ENCODE measurements at regions not wholly inside any gene's neighbourhood (a gene's known extent, or its start where the extent isn't known, plus 50 kb on each side); places are given as distances from the start of the nearest gene placed in this dataset.

DNA sequence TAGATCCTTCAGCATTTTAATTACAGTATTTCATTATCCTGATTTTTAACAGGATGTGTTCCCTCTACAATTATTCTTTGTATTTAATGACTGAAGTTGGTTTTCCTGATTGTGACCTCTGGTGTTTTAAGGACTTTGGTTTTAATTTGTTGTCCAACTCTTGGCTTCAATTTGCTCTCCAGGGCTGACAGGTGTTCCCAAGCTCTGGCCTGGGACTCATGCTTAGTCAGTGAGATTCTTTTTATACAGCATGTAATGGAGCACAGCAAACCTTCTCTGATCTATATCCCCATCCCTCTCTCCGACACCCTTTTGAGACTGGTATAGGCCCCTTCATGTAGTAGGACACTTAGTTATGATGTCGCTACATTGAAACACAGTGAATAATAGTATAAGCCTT lies 896.3 kb downstream of the TSN start:
- no peak overlapping the region for H3K27ac ChIP-seq
- H3K4me1 ChIP-seq (ENCODE audit: insufficient read depth), result no peaks in the 10 kb centered on the region
- no peaks in the 10 kb centered on the region for H3K36me3 ChIP-seq
- no peak for TF ChIP-seq CTCF (IDR thresholded peaks at IDR 0.05)
- no peak for TF ChIP-seq POLR2A (IDR thresholded peaks at IDR 0.05)
- no peak for TF ChIP-seq EP300 (IDR thresholded peaks at IDR 0.05)
- intact Hi-C loops (cut with DNase I), result no loop called here
- H3K9me3 ChIP-seq, result no peaks in the 10 kb centered on the region
- 92 to 98% (median 96%) methylated on average over 2 of the region's 2 CpGs for WGBS, 3 donors
- H3K27me3 ChIP-seq, result no peaks in the 10 kb centered on the region
- H3K4me3 ChIP-seq, result no peak overlapping the region
- no peak for DNase-seq

DNA sequence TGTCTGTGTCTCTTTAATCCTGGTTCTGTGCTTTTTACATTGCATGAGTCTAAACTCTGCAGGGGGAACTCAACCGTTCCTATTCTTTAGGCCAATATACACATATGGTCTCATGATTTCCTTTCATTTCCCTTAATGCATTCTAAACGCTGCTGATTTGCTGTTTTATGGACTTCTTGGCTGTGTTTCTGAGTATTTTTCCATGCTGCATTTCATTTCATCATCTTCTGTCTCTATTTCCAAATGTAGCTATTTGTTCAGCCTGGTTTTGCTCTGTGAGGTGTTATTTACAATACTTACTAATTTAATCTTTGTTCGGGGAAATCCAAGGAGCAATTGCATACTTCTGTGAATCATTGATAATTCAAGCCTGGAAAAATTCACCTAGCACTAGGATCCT lies 897.2 kb downstream of the TSN start:
- DNase-seq, result no peak
- no peaks in the 10 kb centered on the region for H3K27me3 ChIP-seq
- no peak for TF ChIP-seq POLR2A (IDR thresholded peaks at IDR 0.05)
- TF ChIP-seq EP300 (IDR thresholded peaks at IDR 0.05), result no peak
- no peak for TF ChIP-seq CTCF (IDR thresholded peaks at IDR 0.05)

DNA sequence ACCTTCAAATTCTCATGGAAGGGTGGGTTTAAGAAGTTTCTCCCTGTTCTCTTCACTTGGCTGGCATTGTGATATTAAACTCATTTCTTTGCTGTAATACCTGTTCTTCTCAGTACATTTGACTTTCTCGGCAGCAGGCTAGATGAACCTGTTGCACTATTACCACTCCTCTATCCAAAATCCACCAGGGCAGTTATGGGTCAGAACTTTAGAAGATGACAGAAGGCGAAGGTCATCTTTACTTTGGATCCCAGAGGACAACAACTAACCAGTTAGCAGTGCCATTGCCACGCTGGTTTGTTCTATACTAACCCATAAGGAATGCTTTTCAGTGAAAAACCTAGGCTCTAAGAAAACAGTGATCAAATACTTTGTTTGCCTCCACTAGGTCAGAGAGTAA lies 901.0 kb downstream of the TSN start:
- WGBS, 3 donors, result 87 to 89% (median 87%) methylated on average over 3 of the region's 3 CpGs
- TF ChIP-seq EP300 (IDR thresholded peaks at IDR 0.05) (no peak), CTCF (IDR thresholded peaks at IDR 0.05) (no peak), POLR2A (IDR thresholded peaks at IDR 0.05) (no peak)
- H3K27me3 ChIP-seq, result no peaks in the 10 kb centered on the region

More for the DNA sequence above, 897.2 kb downstream of the TSN start:
- intact Hi-C loops (cut with DNase I), result no loop called here
- no peak overlapping the region for H3K4me3 ChIP-seq
- H3K36me3 ChIP-seq, result no peaks in the 10 kb centered on the region
- no peaks in the 10 kb centered on the region for H3K9me3 ChIP-seq
- no peak overlapping the region for H3K27ac ChIP-seq
- H3K4me1 ChIP-seq (ENCODE audit: insufficient read depth), result no peaks in the 10 kb centered on the region
- WGBS, 3 donors, result 62 to 72% (median 67%) methylated on average over 3 of the region's 3 CpGs

GRCh38 chr2:122660786-122661634 lies 905.6 kb downstream of the TSN start:
- H3K27ac ChIP-seq, result no peak overlapping the region
- H3K27me3 ChIP-seq, result no peaks in the 10 kb centered on the region
- 10 to 13% (median 10%) methylated on average over 30 of the region's 30 CpGs for WGBS, 3 donors
- peak in 1 of 5 donors; percentile 16 for DNase-seq
- no peaks in the 10 kb centered on the region for H3K36me3 ChIP-seq
- intact Hi-C loops (cut with DNase I), result no loop called here
- H3K4me1 ChIP-seq (ENCODE audit: insufficient read depth), result no peaks in the 10 kb centered on the region
- no peaks in the 10 kb centered on the region for H3K9me3 ChIP-seq
- TF ChIP-seq CTCF (IDR thresholded peaks at IDR 0.05) (no peak), POLR2A (IDR thresholded peaks at IDR 0.05) (no peak), EP300 (IDR thresholded peaks at IDR 0.05) (no peak)
- H3K4me3 ChIP-seq, result no peak overlapping the region

More for the DNA sequence above, 901.0 kb downstream of the TSN start:
- no peaks in the 10 kb centered on the region for H3K4me1 ChIP-seq (ENCODE audit: insufficient read depth)
- H3K9me3 ChIP-seq, result no peaks in the 10 kb centered on the region
- H3K4me3 ChIP-seq, result no peak overlapping the region
- no peaks in the 10 kb centered on the region for H3K36me3 ChIP-seq
- intact Hi-C loops (cut with DNase I), result no loop called here
- DNase-seq, result no peak
- no peak overlapping the region for H3K27ac ChIP-seq

Data from ovary (tissue), 7 donors.